ENCODE measurements at regions not wholly inside any gene's neighbourhood (a gene's known extent, or its start where the extent isn't known, plus 50 kb on each side); places are given as distances from the start of the nearest gene placed in this dataset.

DNA sequence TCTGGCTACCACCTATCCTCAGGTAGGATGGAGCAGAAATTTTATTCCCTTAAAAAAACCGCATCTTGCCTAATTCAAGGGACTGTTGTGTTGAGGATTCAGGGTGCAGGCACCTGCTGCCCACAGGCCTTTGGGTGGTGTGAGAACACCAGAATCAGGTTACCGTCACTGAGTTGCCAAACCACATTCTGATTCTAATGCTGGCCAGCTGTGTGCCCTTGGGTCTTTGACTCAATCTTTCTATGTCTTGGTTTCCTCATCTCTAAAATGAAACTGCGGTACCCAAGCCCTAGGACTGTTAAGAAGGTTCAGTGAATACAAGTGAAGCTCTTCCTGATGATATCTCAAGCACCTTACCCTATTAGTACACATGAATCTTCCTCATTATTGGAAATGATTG lies 827.3 kb downstream of the DHX35 start:
- Histone ChIP-seq H3K4me1 (ENCODE audit: control insufficient read depth, insufficient read depth, low read length) (no peaks in the 10 kb centered on the region), H3K9me3 (ENCODE audit: control insufficient read depth, insufficient read depth, low read depth, low read length) (no peaks in the 10 kb centered on the region), H3K4me3 (ENCODE audit: low read depth, low read length) (no peak overlapping the region), H3K36me3 (ENCODE audit: control insufficient read depth in 2 of 2, insufficient read depth in 1 of 2, low read length in 2 of 2) (no peaks in the 10 kb centered on the region), H3K27ac (ENCODE audit: extremely low read depth, low read depth, low read length) (no peak overlapping the region)
- POLR2A ChIA-PET = no interaction called here
- CTCF ChIA-PET = interaction anchor here (0.6 to 0.7 kb wide), 2 partner anchors 88 to 354 kb away, joined by 3 to 5 read pairs; no protein-coding TSS in a partner anchor
- TF ChIP-seq MZF1 (tag by site-specific recombination; IDR thresholded peaks at IDR 0.05; ENCODE audit: borderline replicate concordance) = no peak
- TF ChIP-seq, protein P1, sequence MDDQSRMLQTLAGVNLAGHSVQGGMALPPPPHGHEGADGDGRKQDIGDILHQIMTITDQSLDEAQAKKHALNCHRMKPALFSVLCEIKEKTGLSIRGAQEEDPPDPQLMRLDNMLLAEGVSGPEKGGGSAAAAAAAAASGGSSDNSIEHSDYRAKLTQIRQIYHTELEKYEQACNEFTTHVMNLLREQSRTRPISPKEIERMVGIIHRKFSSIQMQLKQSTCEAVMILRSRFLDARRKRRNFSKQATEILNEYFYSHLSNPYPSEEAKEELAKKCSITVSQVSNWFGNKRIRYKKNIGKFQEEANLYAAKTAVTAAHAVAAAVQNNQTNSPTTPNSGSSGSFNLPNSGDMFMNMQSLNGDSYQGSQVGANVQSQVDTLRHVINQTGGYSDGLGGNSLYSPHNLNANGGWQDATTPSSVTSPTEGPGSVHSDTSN (CRISPR knock-in tag; IDR thresholded peaks at IDR 0.05) = no peak
- TF ChIP-seq ZNF473 (tag by site-specific recombination; IDR thresholded peaks at IDR 0.05) = no peak
- TF ChIP-seq ZNF677 (tag by site-specific recombination; IDR thresholded peaks at IDR 0.05) = no peak
- no peak for TF ChIP-seq OSR2 (tag by site-specific recombination; IDR thresholded peaks at IDR 0.05)
- no peak for TF ChIP-seq ZNF133 (tag by site-specific recombination; IDR thresholded peaks at IDR 0.05)
- TF ChIP-seq GLIS2 (tag by site-specific recombination; IDR thresholded peaks at IDR 0.05) = no peak
- TF ChIP-seq, protein P2, sequence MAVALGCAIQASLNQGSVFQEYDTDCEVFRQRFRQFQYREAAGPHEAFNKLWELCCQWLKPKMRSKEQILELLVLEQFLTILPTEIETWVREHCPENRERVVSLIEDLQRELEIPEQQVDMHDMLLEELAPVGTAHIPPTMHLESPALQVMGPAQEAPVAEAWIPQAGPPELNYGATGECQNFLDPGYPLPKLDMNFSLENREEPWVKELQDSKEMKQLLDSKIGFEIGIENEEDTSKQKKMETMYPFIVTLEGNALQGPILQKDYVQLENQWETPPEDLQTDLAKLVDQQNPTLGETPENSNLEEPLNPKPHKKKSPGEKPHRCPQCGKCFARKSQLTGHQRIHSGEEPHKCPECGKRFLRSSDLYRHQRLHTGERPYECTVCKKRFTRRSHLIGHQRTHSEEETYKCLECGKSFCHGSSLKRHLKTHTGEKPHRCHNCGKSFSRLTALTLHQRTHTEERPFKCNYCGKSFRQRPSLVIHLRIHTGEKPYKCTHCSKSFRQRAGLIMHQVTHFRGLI (tag by site-specific recombination; IDR thresholded peaks at IDR 0.05) = no peak
- TF ChIP-seq ZNF37A (tag by site-specific recombination; IDR thresholded peaks at IDR 0.05) = no peak
- TF ChIP-seq ZNF514 (tag by site-specific recombination; IDR thresholded peaks at IDR 0.05) = no peak
- no peak for TF ChIP-seq ZNF157 (tag by site-specific recombination; IDR thresholded peaks at IDR 0.05)
- no peak for TF ChIP-seq ZNF549 (tag by site-specific recombination; IDR thresholded peaks at IDR 0.05)
- TF ChIP-seq REPIN1 (tag by site-specific recombination; IDR thresholded peaks at IDR 0.05; ENCODE audit: low read depth) = no peak

DNA sequence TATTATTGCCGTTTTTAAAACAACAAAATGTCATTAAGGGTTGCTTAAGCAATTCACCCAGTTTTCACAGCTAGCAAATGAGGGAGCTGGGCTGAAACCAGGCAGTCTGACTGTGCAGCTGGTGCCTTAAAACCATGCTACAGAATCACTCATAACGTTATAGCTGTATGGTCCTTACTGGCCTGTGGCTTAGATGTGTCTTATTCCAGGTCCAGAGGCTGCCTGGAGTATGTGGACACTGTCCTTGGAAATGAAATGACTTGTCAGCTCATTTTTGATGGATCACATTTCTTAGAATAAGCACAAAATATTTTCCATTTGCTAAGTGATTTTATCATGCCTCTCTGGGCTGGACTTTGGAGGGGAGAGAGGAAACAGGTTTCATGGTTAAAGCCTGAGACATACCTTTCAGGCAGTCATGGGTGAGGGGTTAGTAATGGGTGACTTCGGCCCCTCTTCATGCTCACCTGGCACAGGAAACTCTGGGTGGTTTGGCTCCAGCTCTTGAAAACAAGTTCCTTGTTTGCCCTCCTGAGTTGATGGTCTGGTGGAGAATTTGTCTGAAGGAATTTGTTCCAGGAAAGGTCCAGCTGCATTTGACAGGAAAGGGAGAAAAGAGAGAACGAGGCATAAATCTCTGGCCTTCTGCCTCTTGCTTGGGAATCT lies 823.2 kb downstream of the DHX35 start:
- H3K9me3 ChIP-seq (ENCODE audit: control insufficient read depth, insufficient read depth, low read depth, low read length) = no peaks in the 10 kb centered on the region
- H3K4me1 ChIP-seq (ENCODE audit: control insufficient read depth, insufficient read depth, low read length) = no peaks in the 10 kb centered on the region
- ChIA-PET POLR2A (no interaction called here), CTCF (interaction anchor here (0.7 kb wide), 1 partner anchor 1190 kb away, joined by 3 read pairs; no protein-coding TSS in a partner anchor)
- H3K27ac ChIP-seq (ENCODE audit: extremely low read depth, low read depth, low read length) = no peak overlapping the region
- TF ChIP-seq ZNF514 (tag by site-specific recombination; IDR thresholded peaks at IDR 0.05) (no peak), ZNF335 (tag by site-specific recombination; conservative IDR thresholded peaks at IDR 0.05) (no peak), ZNF37A (tag by site-specific recombination; IDR thresholded peaks at IDR 0.05) (no peak), ZNF596 (tag by site-specific recombination; IDR thresholded peaks at IDR 0.05) (no peak)
- no peaks in the 10 kb centered on the region for H3K36me3 ChIP-seq (ENCODE audit: control insufficient read depth in 2 of 2, insufficient read depth in 1 of 2, low read length in 2 of 2)
- no peak overlapping the region for H3K4me3 ChIP-seq (ENCODE audit: low read depth, low read length)

DNA sequence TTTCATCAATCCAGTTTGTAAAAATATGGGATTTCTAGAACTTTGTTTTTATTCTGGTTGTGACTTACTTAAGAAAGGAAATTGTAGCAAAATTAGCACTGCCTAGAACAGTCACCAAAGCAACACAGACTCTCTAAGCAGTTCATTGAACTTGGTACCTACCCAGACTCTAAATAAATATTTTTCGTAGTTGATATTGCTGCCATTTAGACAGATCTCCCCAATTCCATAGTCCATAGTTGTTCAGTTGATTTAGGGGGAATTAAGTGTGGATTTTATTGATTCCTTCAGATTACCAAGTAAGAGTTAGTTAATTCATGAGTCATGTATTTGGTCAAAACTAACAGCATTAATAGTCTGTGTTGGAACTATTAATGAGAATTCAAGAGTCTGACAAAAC lies 822.5 kb downstream of the DHX35 start:
- Histone ChIP-seq H3K9me3 (ENCODE audit: control insufficient read depth, insufficient read depth, low read depth, low read length) (no peaks in the 10 kb centered on the region), H3K4me1 (ENCODE audit: control insufficient read depth, insufficient read depth, low read length) (no peaks in the 10 kb centered on the region), H3K27ac (ENCODE audit: extremely low read depth, low read depth, low read length) (no peak overlapping the region), H3K36me3 (ENCODE audit: control insufficient read depth in 2 of 2, insufficient read depth in 1 of 2, low read length in 2 of 2) (no peaks in the 10 kb centered on the region), H3K4me3 (ENCODE audit: low read depth, low read length) (no peak overlapping the region)
- ChIA-PET POLR2A (no interaction called here), CTCF (interaction anchor here (0.6 kb wide), 1 partner anchor 681 kb away, joined by 3 read pairs; no protein-coding TSS in a partner anchor)
- TF ChIP-seq, protein P3, sequence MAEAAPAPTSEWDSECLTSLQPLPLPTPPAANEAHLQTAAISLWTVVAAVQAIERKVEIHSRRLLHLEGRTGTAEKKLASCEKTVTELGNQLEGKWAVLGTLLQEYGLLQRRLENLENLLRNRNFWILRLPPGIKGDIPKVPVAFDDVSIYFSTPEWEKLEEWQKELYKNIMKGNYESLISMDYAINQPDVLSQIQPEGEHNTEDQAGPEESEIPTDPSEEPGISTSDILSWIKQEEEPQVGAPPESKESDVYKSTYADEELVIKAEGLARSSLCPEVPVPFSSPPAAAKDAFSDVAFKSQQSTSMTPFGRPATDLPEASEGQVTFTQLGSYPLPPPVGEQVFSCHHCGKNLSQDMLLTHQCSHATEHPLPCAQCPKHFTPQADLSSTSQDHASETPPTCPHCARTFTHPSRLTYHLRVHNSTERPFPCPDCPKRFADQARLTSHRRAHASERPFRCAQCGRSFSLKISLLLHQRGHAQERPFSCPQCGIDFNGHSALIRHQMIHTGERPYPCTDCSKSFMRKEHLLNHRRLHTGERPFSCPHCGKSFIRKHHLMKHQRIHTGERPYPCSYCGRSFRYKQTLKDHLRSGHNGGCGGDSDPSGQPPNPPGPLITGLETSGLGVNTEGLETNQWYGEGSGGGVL (tag by site-specific recombination; IDR thresholded peaks at IDR 0.05) = no peak
- TF ChIP-seq SETDB1 (IDR thresholded peaks at IDR 0.05; ENCODE audit: insufficient read length, low read length) = no peak
- TF ChIP-seq SALL2 (tag by site-specific recombination; IDR thresholded peaks at IDR 0.05; ENCODE audit: borderline replicate concordance) = no peak
- no peak for TF ChIP-seq ZSCAN23 (tag by site-specific recombination; IDR thresholded peaks at IDR 0.05)
- no peak for TF ChIP-seq ZNF626 (tag by site-specific recombination; IDR thresholded peaks at IDR 0.05)
- TF ChIP-seq ZNF560 (tag by site-specific recombination; IDR thresholded peaks at IDR 0.05; ENCODE audit: borderline replicate concordance) = no peak
- TF ChIP-seq ZNF311 (tag by site-specific recombination; IDR thresholded peaks at IDR 0.05; ENCODE audit: borderline replicate concordance) = no peak
- TF ChIP-seq, protein P4, sequence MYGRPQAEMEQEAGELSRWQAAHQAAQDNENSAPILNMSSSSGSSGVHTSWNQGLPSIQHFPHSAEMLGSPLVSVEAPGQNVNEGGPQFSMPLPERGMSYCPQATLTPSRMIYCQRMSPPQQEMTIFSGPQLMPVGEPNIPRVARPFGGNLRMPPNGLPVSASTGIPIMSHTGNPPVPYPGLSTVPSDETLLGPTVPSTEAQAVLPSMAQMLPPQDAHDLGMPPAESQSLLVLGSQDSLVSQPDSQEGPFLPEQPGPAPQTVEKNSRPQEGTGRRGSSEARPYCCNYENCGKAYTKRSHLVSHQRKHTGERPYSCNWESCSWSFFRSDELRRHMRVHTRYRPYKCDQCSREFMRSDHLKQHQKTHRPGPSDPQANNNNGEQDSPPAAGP (tag by site-specific recombination; IDR thresholded peaks at IDR 0.05) = no peak
- TF ChIP-seq ZNF292 (tag by site-specific recombination; IDR thresholded peaks at IDR 0.05; ENCODE audit: borderline replicate concordance, low read depth) = no peak
- no peak for TF ChIP-seq ZNF155 (tag by site-specific recombination; IDR thresholded peaks at IDR 0.05)
- TF ChIP-seq GFI1B (tag by site-specific recombination; IDR thresholded peaks at IDR 0.05) = no peak
- TF ChIP-seq ZNF169 (tag by site-specific recombination; IDR thresholded peaks at IDR 0.05) = no peak

Measured in HEK293 (cell line).